GM19351 (cell line): ENCODE measurements at regions not wholly inside any gene's neighbourhood (a gene's known extent, or its start where the extent isn't known, plus 50 kb on each side); places are given as distances from the start of the nearest gene placed in this dataset.

Source experiments
- ATAC-seq: cut with Tn5 transposase; IDR thresholded peaks from one replicate; pipeline ENCODE4 v1.9.1; 2021; ENCODE audit warnings: mild to moderate bottlenecking, moderate library complexity; ENCODE audit not compliant: unreplicated experiment

- ATAC-seq = no peak
These were observed 115.6 kb downstream of the UCHL5 start for GRCh38 chr1:192943522-192943921.

- no peak for ATAC-seq
These were observed 113.6 kb downstream of the UCHL5 start for GRCh38 chr1:192945390-192946130.

- ATAC-seq = no peak
These were observed 109.4 kb downstream of the UCHL5 start for GRCh38 chr1:192949783-192950182.

- ATAC-seq = no peak
These were observed 108.2 kb downstream of the UCHL5 start for GRCh38 chr1:192950926-192951325.

- ATAC-seq = peak; percentile 98
These were observed 107.3 kb downstream of the UCHL5 start for GRCh38 chr1:192951691-192952460.

- ATAC-seq = no peak
These were observed 106.5 kb downstream of the UCHL5 start for GRCh38 chr1:192952646-192953045.

GRCh38 chr1:192954705-192955265, 104.4 kb downstream of the UCHL5 start:
- ATAC-seq = no peak

- ATAC-seq = no peak
These were observed 100.8 kb downstream of the UCHL5 start for GRCh38 chr1:192958350-192958749.

- peak; percentile 39 for ATAC-seq
These were observed 100.3 kb downstream of the UCHL5 start for GRCh38 chr1:192958871-192959270.

GRCh38 chr1:192959657-192960186, 99.4 kb downstream of the UCHL5 start:
- ATAC-seq = peak; percentile 74
